HG02973 (cell line): ENCODE measurements at regions not wholly inside any gene's neighbourhood (a gene's known extent, or its start where the extent isn't known, plus 50 kb on each side); places are given as distances from the start of the nearest gene placed in this dataset.
"Not testable (repeated sequence)": the region's sequence is repeated elsewhere in the genome, so short reads cannot be mapped to it uniquely, and the experiment has no call there.

Experiments used
- ATAC-seq: cut with Tn5 transposase; IDR thresholded peaks from one replicate; pipeline ENCODE4 v1.9.1; 2021; ENCODE audit warnings: moderate library complexity; ENCODE audit not compliant: unreplicated experiment

- ATAC-seq = no peak
These were observed 124.8 kb upstream of the GRIK3 start for GRCh38 chr1:37159102-37159501.

DNA sequence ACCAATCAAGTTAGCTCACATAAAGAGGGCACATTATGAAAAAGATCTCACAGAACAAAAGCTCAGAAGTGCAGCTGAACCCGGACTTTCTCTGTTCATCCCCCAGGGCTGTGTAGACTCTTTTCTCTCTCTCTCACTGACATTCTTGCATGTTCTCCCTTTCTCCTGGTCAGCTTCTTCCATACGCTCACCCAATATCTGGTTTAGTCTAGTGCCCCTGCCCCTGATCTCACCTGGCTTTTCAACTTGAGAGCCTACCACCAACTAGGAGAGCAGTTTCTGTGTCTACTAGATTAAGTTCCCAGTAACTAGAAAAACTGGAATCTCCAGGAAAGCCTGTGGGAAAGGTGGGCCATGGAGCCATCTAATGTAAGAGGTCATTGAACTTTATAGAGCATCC is 126.9 kb upstream of the GRIK3 start:
- no peak for ATAC-seq

DNA sequence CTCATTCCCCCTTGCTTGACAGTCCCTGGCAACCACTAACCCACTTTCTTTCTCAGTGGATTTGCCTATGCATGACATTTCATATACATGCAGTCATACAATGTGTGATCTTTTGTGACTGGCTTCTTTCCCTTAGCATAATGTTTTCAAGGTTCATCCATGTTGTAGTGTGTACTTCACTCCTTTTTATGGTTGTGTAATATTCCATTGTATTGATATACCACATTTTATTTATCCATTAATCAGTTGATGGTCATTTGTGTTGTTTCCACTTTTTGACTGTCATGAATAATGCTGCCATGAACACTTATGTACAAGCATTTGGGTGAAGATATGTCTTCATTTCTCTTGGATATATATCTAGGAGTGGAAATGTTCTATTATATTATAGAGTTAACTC is 127.7 kb upstream of the GRIK3 start:
- no peak for ATAC-seq

- ATAC-seq = no peak
These were observed 131.7 kb upstream of the GRIK3 start for GRCh38 chr1:37166005-37166404.

DNA sequence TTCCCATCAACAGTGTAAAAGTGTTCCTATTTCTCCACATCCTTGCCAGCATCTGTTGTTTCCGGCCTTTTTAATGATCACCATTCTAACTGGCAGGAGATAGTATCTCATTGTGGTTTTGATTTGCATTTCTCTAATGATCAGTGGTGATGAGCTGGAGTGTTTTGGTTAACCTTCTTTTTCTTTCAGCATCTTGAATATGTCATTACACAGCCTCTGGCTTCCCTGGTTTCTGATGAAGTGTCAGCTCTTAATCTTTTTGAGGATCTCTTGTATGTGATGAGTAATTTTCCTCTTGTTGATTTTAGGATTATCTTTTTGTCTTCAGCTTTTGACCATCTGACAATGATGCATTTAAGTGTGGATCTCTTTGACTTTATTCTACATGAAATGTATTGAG is 133.2 kb upstream of the GRIK3 start:
- no peak for ATAC-seq

GRCh38 chr1:37169241-37169640 is 134.9 kb upstream of the GRIK3 start:
- no peak for ATAC-seq

DNA sequence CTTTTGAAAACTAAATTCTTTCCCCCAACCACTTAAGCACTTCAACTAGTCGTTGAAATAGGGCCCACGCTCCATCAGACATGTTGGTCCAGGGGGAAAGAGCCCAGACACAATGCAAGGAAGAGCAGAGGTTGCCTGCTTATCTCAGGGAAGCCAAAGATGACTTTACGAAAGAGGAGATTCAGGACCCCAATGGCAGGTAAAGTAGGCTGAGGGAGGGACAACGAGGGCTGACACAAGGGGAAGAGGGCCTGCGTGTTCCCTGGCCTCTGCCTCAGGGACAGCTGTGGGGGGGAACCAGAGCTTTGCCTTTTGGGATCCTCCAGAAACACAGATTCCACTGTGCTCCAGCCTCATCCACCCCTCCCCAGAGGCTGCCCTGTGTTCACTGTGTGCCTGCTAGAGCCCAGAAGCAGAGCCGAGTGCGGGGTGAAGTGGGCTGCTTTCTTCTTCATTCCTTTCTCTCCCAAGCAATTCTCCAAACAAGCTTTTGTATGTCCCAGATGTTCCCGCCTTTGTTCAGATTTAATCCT is 135.5 kb upstream of the GRIK3 start:
- no peak for ATAC-seq

GRCh38 chr1:37171691-37172090 is 137.4 kb upstream of the GRIK3 start:
- no peak for ATAC-seq

GRCh38 chr1:37174341-37174740 is 140.0 kb upstream of the GRIK3 start:
- no peak for ATAC-seq

DNA sequence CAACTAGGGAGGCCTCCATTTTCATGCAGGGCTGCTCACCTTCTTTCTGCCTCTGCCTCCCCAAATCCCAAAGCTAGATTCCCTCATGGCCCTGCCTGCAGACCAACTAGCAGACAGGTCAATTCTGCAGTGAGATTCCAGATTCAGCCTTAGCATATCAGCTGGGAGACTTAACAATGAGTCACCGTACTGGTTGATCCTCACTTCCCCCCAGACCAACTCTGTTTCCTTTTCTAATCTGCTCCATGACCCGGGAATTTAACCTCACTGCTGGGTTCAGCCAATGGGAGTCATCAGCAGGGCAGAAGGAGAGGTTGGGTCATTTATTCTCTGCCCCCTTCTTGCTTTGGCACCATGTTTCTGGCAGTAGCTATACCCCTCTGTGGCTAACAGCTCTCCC is 140.6 kb upstream of the GRIK3 start:
- no peak for ATAC-seq

GRCh38 chr1:37175666-37176215 is 141.4 kb upstream of the GRIK3 start:
- ATAC-seq = no peak

- ATAC-seq = no peak
These were observed 142.0 kb upstream of the GRIK3 start for GRCh38 chr1:37176269-37176668.

GRCh38 chr1:37177230-37177864 is 143.0 kb upstream of the GRIK3 start:
- ATAC-seq = no peak

- ATAC-seq = no peak
These were observed 147.1 kb upstream of the GRIK3 start for GRCh38 chr1:37181425-37181824.

- no peak for ATAC-seq
These were observed 150.5 kb upstream of the GRIK3 start for GRCh38 chr1:37184789-37185188.

DNA sequence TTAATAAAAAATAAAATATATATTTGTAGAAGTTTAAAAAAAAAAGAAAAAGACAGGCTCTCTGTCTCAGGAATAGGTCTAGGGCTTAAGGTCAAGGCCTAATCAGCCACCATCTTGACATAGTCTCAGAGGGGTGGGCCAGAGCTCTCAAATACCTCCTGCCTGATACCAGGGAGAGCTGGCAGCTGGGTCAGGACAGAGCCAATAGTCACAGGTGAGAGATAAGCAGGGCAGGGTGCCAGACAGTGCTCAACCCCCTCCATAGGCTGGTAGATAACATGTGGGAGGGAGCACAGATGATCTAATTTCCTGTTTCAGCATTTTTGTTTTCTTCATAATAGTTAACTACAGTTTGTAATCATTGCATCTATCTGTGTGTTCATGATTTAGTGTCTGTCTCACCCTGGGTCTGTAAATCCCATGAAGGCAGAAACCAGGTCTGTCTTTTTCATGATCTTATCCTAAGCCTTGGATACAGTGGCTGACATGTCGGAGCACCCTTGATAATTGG is 152.0 kb upstream of the GRIK3 start:
- no peak for ATAC-seq

DNA sequence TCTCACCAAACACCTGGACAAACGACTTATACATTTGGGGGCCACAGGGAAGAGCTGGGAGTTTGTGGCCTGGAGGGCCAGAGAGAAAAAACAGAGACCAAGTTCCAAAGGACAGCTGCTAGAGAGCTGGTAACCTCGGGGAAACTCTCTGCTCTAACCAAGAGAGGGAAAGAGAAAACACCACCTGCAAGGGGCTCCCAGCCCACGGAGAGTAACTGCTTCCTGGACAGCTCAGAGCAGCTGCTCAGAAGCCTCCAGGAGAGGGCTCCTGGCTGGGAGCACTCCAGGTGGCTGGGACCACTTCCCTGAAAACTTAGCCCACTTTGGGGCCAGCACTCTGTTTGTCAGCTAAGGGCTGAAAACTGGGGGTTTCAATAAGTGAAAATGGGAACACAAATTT is 154.8 kb upstream of the GRIK3 start:
- no peak for ATAC-seq

- ATAC-seq = no peak
These were observed 163.1 kb upstream of the GRIK3 start for GRCh38 chr1:37197411-37197810.

DNA sequence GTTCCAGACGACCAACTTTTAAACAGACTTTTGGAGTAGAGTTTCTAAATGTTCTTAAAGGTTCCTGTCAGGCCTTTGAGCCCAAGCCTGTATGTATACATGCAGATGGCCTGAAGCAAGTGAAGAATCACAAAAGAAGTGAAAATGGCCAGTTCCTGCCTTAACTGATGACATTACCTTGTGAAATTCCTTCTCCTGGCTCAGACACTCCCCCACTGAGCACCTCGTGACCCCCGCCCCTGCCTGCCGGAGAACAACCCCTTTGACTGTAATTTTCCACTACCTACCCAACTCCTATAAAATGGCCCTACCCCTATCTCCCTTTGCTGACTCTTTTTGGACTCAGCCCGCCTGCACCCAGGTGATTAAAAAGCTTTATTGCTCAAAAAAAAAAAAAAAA is 180.0 kb upstream of the GRIK3 start:
- ATAC-seq = not testable (repeated sequence)

DNA sequence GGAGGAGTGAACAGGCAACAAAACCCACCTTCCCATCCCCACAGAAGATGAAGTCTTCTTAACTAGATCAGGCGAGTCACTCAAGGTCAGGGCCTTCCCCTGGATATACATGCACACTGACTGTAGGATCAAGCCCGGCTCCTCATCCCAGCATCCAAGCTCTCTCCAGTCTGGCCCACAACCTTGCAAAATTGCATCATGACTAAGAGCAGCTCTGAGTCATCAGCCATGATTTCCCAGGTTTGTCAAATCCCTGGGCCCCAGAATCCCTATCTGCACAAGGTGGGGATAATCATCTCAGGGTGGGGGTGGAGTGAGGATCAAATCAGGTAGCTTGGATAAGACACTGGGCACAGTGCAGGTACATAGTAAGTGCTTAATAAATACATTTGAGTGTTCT is 199.3 kb upstream of the GRIK3 start:
- no peak for ATAC-seq

DNA sequence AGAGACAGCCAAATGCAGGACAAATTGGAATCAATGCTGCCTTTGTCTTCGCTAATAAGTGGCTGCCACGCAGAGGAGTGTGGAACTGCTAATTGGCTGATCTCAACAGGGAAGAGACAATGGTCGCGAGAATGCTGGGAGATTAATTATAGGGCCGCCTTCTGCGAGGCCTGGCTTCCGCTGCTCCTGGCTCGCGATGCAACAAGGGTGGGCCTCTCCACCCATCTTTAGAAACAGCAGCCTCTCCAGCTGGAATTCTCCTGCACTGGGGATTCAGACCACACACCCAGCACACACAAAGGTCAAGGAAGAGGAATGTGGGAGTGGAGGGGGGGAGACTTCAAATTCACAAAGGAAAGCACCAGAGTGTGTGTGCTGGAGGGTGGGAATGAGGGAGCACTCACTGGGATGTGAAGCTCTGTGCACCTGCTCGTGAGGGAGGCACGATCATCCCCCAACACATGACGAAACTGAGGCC is 200.7 kb upstream of the GRIK3 start:
- ATAC-seq = no peak

DNA sequence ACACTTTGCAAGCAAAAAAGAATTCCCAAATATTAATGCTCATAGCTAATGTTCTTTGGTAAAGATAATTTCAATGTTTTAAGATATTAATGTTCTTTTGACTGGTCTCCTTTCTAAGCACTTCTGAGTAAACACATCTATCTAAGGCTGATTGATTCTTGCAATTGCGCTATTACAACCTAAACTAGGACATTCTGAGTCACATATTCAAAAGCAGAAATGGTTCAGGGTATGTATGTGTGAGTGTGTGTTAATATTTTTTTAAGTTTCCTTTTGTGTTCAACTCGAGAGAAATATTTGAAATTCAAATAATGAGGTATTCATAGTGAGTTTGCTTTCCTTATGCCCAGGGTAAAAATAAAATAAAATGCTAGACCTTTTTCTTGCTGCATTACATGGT is 203.6 kb upstream of the GRIK3 start:
- no peak for ATAC-seq
